CD14-positive monocyte (primary cell): ENCODE measurements at regions not wholly inside any gene's neighbourhood (a gene's known extent, or its start where the extent isn't known, plus 50 kb on each side); places are given as distances from the start of the nearest gene placed in this dataset.

ENCODE experiments used
- DNase-seq, 3 donors: peaks; one replicate each; pipeline ENCODE4 v3.0.0-alpha.2; 2011 to 2022
- H2AFZ ChIP-seq: 2 replicates; pipeline ENCODE4 v1.6.0; 2012; ENCODE audit warnings: mild to moderate bottlenecking, low read depth, low read length, inconsistent platforms; ENCODE audit not compliant: insufficient read depth, poor library complexity, severe bottlenecking
- H3K27ac ChIP-seq, 2 donors: 1 replicate in 1 of 2; 2 replicates in 1 of 2; pipeline ENCODE4 v1.5.1; 2012 to 2013; ENCODE audit warnings: low read length in 2 of 2, control low read depth in 1 of 2, inconsistent platforms in 1 of 2, low read depth in 1 of 2, mild to moderate bottlenecking in 1 of 2
- H3K27me3 ChIP-seq, 2 donors: one replicate each; pipeline versions ENCODE4 v1.6.0 to v1.6.1; 2011 to 2013; ENCODE audit warnings: low read length in 2 of 2; ENCODE audit not compliant: control insufficient read depth in 2 of 2, insufficient read depth in 2 of 2
- H3K36me3 ChIP-seq, 2 donors: replicated peaks in 1 of 2; 1 replicate in 1 of 2; 2 replicates in 1 of 2; pipeline versions ENCODE4 v1.5.1 to v1.6.1; 2012 to 2013; ENCODE audit warnings: low read length in 2 of 2, control low read depth in 1 of 2, inconsistent platforms in 1 of 2, mild to moderate bottlenecking in 1 of 2; ENCODE audit not compliant: insufficient read depth in 2 of 2, control insufficient read depth in 1 of 2
- H3K4me1 ChIP-seq, 2 donors: 1 replicate in 1 of 2; 2 replicates in 1 of 2; pipeline versions ENCODE4 v1.5.1 to v1.6.1; 2012 to 2013; ENCODE audit warnings: low read length in 2 of 2, control low read depth in 1 of 2, inconsistent platforms in 1 of 2, mild to moderate bottlenecking in 1 of 2, moderate library complexity in 1 of 2; ENCODE audit not compliant: insufficient read depth in 2 of 2, control insufficient read depth in 1 of 2
- H3K4me2 ChIP-seq: replicated peaks from 2 replicates; pipeline ENCODE3; 2012; ENCODE audit warnings: low read length, moderate library complexity, mild to moderate bottlenecking; ENCODE audit not compliant: poor library complexity, severe bottlenecking; ENCODE audit errors: extremely low read depth
- H3K4me3 ChIP-seq, 3 experiments: fragments of 200-600 bp in 1 of 3; sonication (generic) in 1 of 3; replicated peaks in 1 of 3; 1 replicate in 2 of 3; 2 replicates in 1 of 3; pipeline ENCODE4 v1.5.1; 2011 to 2013; ENCODE audit warnings: low read length in 3 of 3, mild to moderate bottlenecking in 3 of 3, control low read depth in 2 of 3, low read depth in 2 of 3, inconsistent platforms in 1 of 3, moderate library complexity in 1 of 3
- H3K79me2 ChIP-seq: 2 replicates; pipeline ENCODE4 v1.6.0; 2012; ENCODE audit warnings: mild to moderate bottlenecking, control low read depth, inconsistent platforms, low read length, moderate library complexity; ENCODE audit not compliant: insufficient read depth
- H3K9ac ChIP-seq: 2 replicates; pipeline ENCODE4 v1.6.0; 2017; ENCODE audit warnings: low read length, mild to moderate bottlenecking; ENCODE audit not compliant: insufficient read depth, poor library complexity, severe bottlenecking
- H3K9me3 ChIP-seq, 2 donors: replicated peaks in 1 of 2; 1 replicate in 1 of 2; 2 replicates in 1 of 2; pipeline versions ENCODE4 v1.5.1 to v1.6.1; 2012 to 2013; ENCODE audit warnings: low read length in 2 of 2, control low read depth in 1 of 2; ENCODE audit not compliant: control insufficient read depth in 1 of 2, insufficient read depth in 1 of 2
- H4K20me1 ChIP-seq: 2 replicates; pipeline ENCODE4 v1.6.0; 2012; ENCODE audit warnings: mild to moderate bottlenecking, low read length, control low read depth, moderate library complexity; ENCODE audit not compliant: insufficient read depth
- H3K27ac Mint-ChIP-seq, 7 donors: one replicate each; pipeline ENCODE4 v1.8.0; 2020; ENCODE audit warnings: mild to moderate bottlenecking in 7 of 7, mixed read lengths in 7 of 7, moderate library complexity in 6 of 7, inconsistent platforms in 2 of 7
- H3K27me3 Mint-ChIP-seq, 3 donors: one replicate each; pipeline ENCODE4 v1.8.0; 2021 to 2022; ENCODE audit warnings: low read depth in 3 of 3, mild to moderate bottlenecking in 3 of 3, mixed read lengths in 3 of 3, moderate library complexity in 3 of 3, inconsistent platforms in 1 of 3
- H3K36me3 Mint-ChIP-seq, 2 donors: one replicate each; pipeline ENCODE4 v1.8.0; 2020; ENCODE audit warnings: mixed read lengths in 2 of 2, inconsistent platforms in 1 of 2, mild to moderate bottlenecking in 1 of 2
- H3K4me1 Mint-ChIP-seq: one replicate; pipeline ENCODE4 v1.8.0; 2020; ENCODE audit warnings: mild to moderate bottlenecking, mixed read lengths
- H3K4me3 Mint-ChIP-seq, 2 donors: one replicate each; pipeline ENCODE4 v1.8.0; 2020; ENCODE audit warnings: mild to moderate bottlenecking in 2 of 2, mixed read lengths in 2 of 2, moderate library complexity in 1 of 2
- H3K9me3 Mint-ChIP-seq, 7 donors: one replicate each; pipeline ENCODE4 v1.8.0; 2020 to 2022; ENCODE audit warnings: mixed read lengths in 7 of 7, mild to moderate bottlenecking in 6 of 7, moderate library complexity in 6 of 7, inconsistent platforms in 2 of 7
- CTCF ChIP-seq: fragments of 200-600 bp; IDR thresholded peaks from one replicate; pipeline ENCODE4 v1.8.0; 2022; ENCODE audit warnings: antibody characterized with exemption, mild to moderate bottlenecking
- WGBS: methylation state at CpG from one replicate; pipeline ENCODE4 v1.1.5; 2013; ENCODE audit warnings: missing lambda C conversion rate; ENCODE audit not compliant: insufficient coverage; 5-methylcytosine and 5-hydroxymethylcytosine counted together
- intact Hi-C, 2 donors: fragments of 100-400 bp; cut with micrococcal nuclease; formaldehyde crosslinking; loops; one replicate each; pipeline versions ENCODE4 v1.15.0 to v1.15.1; 2023

GRCh38 chr18:7174344-7175095 lies 56.4 kb upstream of the LRRC30 start:
- no peak for DNase-seq
- no peak for TF ChIP-seq CTCF
- no peaks in the 10 kb centered on the region for H3K79me2 ChIP-seq

GRCh38 chr18:7173216-7173615 lies 55.6 kb upstream of the LAMA1 start:
- H3K4me3 Mint-ChIP-seq: no peak overlapping the region
- H3K36me3 ChIP-seq: no peaks in the 10 kb centered on the region
- H3K4me2 ChIP-seq: no peak overlapping the region
- no peak overlapping the region for H3K27ac ChIP-seq
- WGBS: 95% methylated on average over 13 of the region's 15 CpGs
- no peak overlapping the region for H3K27ac Mint-ChIP-seq
- no peaks in the 10 kb centered on the region for H3K4me1 ChIP-seq
- no peaks in the 10 kb centered on the region for H4K20me1 ChIP-seq
- TF ChIP-seq CTCF: no peak
- H3K9me3 ChIP-seq: no peaks in the 10 kb centered on the region
- no peaks in the 10 kb centered on the region for H3K36me3 Mint-ChIP-seq
- H3K27me3 ChIP-seq: no peaks in the 10 kb centered on the region
- peaks cover 13% of the 10 kb centered on the region for H3K4me1 Mint-ChIP-seq
- no peak overlapping the region for H2AFZ ChIP-seq
- no peaks in the 10 kb centered on the region for H3K9me3 Mint-ChIP-seq
- DNase-seq: no peak
- intact Hi-C loops: no loop called here
- no peaks in the 10 kb centered on the region for H3K79me2 ChIP-seq
- H3K4me3 ChIP-seq: no peak overlapping the region
- no peak overlapping the region for H3K9ac ChIP-seq
- peaks cover 0 to 3% (median 0%) of the 10 kb centered on the region in 3 donors for H3K27me3 Mint-ChIP-seq

More at GRCh38 chr18:7174344-7175095, 56.4 kb upstream of the LRRC30 start:
- no peaks in the 10 kb centered on the region for H3K36me3 ChIP-seq
- peaks cover 13% of the 10 kb centered on the region for H3K4me1 Mint-ChIP-seq
- H3K27me3 ChIP-seq: no peaks in the 10 kb centered on the region
- H3K4me3 ChIP-seq: no peak overlapping the region
- H3K4me3 Mint-ChIP-seq: no peak overlapping the region
- H3K4me1 ChIP-seq: no peaks in the 10 kb centered on the region
- H4K20me1 ChIP-seq: no peaks in the 10 kb centered on the region
- no peak overlapping the region for H3K27ac ChIP-seq
- no peak overlapping the region for H3K27ac Mint-ChIP-seq
- H3K9me3 Mint-ChIP-seq: no peaks in the 10 kb centered on the region
- no peak overlapping the region for H3K4me2 ChIP-seq
- intact Hi-C loops: no loop called here
- 59% methylated on average over 11 of the region's 14 CpGs for WGBS
- H3K9ac ChIP-seq: no peak overlapping the region
- peaks cover 0 to 3% (median 0%) of the 10 kb centered on the region in 3 donors for H3K27me3 Mint-ChIP-seq
- H3K9me3 ChIP-seq: no peaks in the 10 kb centered on the region
- no peaks in the 10 kb centered on the region for H3K36me3 Mint-ChIP-seq
- H2AFZ ChIP-seq: no peak overlapping the region
